OCI-LY3 (cell line): ENCODE measurements at regions not wholly inside any gene's neighbourhood (a gene's known extent, or its start where the extent isn't known, plus 50 kb on each side); places are given as distances from the start of the nearest gene placed in this dataset.

Source experiments
- H2AFZ ChIP-seq: fragments of 200-600, 300-600 bp; shearing (Covaris generic); 2 replicates; pipeline ENCODE4 v1.6.0; 2014; ENCODE audit warnings: antibody characterized with exemption, low read depth, low read length
- H3K27ac ChIP-seq: fragments of 200-600, 300-600 bp; sonication (generic); 2 replicates; pipeline ENCODE4 v1.5.1; 2014; ENCODE audit warnings: mild to moderate bottlenecking, low read length, moderate library complexity, mixed read lengths
- H3K27me3 ChIP-seq: fragments of 200-600, 300-600 bp; sonication (generic); 2 replicates; pipeline ENCODE4 v1.6.1; 2014; ENCODE audit warnings: low read depth, low read length, mixed read lengths
- H3K36me3 ChIP-seq: fragments of 200-600, 300-600 bp; sonication (generic); replicated peaks from 2 replicates; pipeline ENCODE3; 2014; ENCODE audit warnings: low read depth, low read length, mixed read lengths
- H3K4me1 ChIP-seq: fragments of 300-600, 200-600 bp; sonication (generic); 2 replicates; pipeline ENCODE4 v1.6.1; 2014; ENCODE audit warnings: low read length, mixed read lengths
- H3K4me2 ChIP-seq: fragments of 200-600, 300-600 bp; sonication (generic); 2 replicates; pipeline ENCODE4 v1.6.1; 2014; ENCODE audit warnings: low read length, mixed read lengths
- H3K4me3 ChIP-seq: fragments of 300-600, 200-600 bp; sonication (generic); 2 replicates; pipeline ENCODE4 v1.5.1; 2014; ENCODE audit warnings: antibody characterized with exemption, mild to moderate bottlenecking, low read length, moderate library complexity
- H3K79me2 ChIP-seq: fragments of 300-600, 200-600 bp; shearing (Covaris generic); 2 replicates; pipeline ENCODE4 v1.6.1; 2014; ENCODE audit warnings: mild to moderate bottlenecking, low read length, mixed read lengths
- H3K9ac ChIP-seq: fragments of 300-600, 200-600 bp; shearing (Covaris generic); 2 replicates; pipeline ENCODE4 v1.6.0; 2014; ENCODE audit warnings: mild to moderate bottlenecking, low read length, moderate library complexity
- H3K9me3 ChIP-seq: fragments of 200-600, 300-600 bp; shearing (Covaris generic); 2 replicates; pipeline ENCODE4 v1.6.1; 2014; ENCODE audit warnings: low read length, mixed read lengths; ENCODE audit not compliant: insufficient read depth
- H4K20me1 ChIP-seq: fragments of 200-600, 300-600 bp; sonication (generic); 2 replicates; pipeline ENCODE4 v1.6.1; 2016; ENCODE audit warnings: low read length, mixed read lengths; ENCODE audit not compliant: insufficient read depth
- CTCF ChIP-seq: fragments of 200-600, 300-600 bp; sonication (generic); IDR thresholded peaks from 2 replicates; pipeline ENCODE4 v1.5.1; 2014; ENCODE audit warnings: antibody characterized with exemption, low read length, low read depth
- EZH2phosphoT487 ChIP-seq: fragments of 200-600 bp; shearing (Covaris generic); IDR thresholded peaks from 2 replicates; pipeline ENCODE4 v1.6.1; 2018; ENCODE audit warnings: antibody characterized with exemption, mixed run types, low read depth

- Histone ChIP-seq H4K20me1 (no peaks in the 10 kb centered on the region), H3K9ac (no peak overlapping the region), H3K4me2 (no peak overlapping the region), H3K4me3 (no peak overlapping the region), H3K27ac (no peak overlapping the region), H3K9me3 (no peaks in the 10 kb centered on the region), H3K4me1 (no peaks in the 10 kb centered on the region), H2AFZ (no peak overlapping the region), H3K27me3 (no peaks in the 10 kb centered on the region), H3K79me2 (no peaks in the 10 kb centered on the region), H3K36me3 (no peaks in the 10 kb centered on the region)
- no peak for TF ChIP-seq EZH2phosphoT487
These were observed 60.2 kb downstream of the THNSL1 start for GRCh38 chr10:25076506-25077177.

- no peaks in the 10 kb centered on the region for H3K4me1 ChIP-seq
- H3K4me3 ChIP-seq = no peak overlapping the region
- H3K27ac ChIP-seq = no peak overlapping the region
- H3K36me3 ChIP-seq = no peaks in the 10 kb centered on the region
- no peaks in the 10 kb centered on the region for H3K79me2 ChIP-seq
- no peak for TF ChIP-seq CTCF
- no peak for TF ChIP-seq EZH2phosphoT487
- no peaks in the 10 kb centered on the region for H4K20me1 ChIP-seq
- no peak overlapping the region for H3K4me2 ChIP-seq
- no peaks in the 10 kb centered on the region; the same call in 1 of the 2 replicates for H3K27me3 ChIP-seq
- no peak overlapping the region for H2AFZ ChIP-seq
- H3K9me3 ChIP-seq = no peaks in the 10 kb centered on the region
- H3K9ac ChIP-seq = no peak overlapping the region
These were observed 62.4 kb downstream of the THNSL1 start for GRCh38 chr10:25078658-25079431.

- H3K79me2 ChIP-seq = no peaks in the 10 kb centered on the region
- no peak overlapping the region for H3K9ac ChIP-seq
- no peaks in the 10 kb centered on the region; the same call in 1 of the 2 replicates for H3K27me3 ChIP-seq
- H2AFZ ChIP-seq = no peak overlapping the region
- no peaks in the 10 kb centered on the region for H3K4me1 ChIP-seq
- H4K20me1 ChIP-seq = no peaks in the 10 kb centered on the region
- H3K27ac ChIP-seq = no peak overlapping the region
- no peak overlapping the region for H3K4me3 ChIP-seq
- no peaks in the 10 kb centered on the region for H3K9me3 ChIP-seq
- H3K4me2 ChIP-seq = no peak overlapping the region
- TF ChIP-seq CTCF (peak; percentile 74), EZH2phosphoT487 (no peak)
- no peaks in the 10 kb centered on the region for H3K36me3 ChIP-seq
These were observed 64.6 kb downstream of the THNSL1 start for GRCh38 chr10:25080880-25081581.

GRCh38 chr10:25082276-25083204, 66.1 kb downstream of the THNSL1 start:
- H3K79me2 ChIP-seq = no peaks in the 10 kb centered on the region
- TF ChIP-seq EZH2phosphoT487 = no peak
- TF ChIP-seq CTCF = no peak
- H3K9ac ChIP-seq = no peak overlapping the region
- no peak overlapping the region for H3K4me3 ChIP-seq
- no peaks in the 10 kb centered on the region for H3K9me3 ChIP-seq
- no peak overlapping the region for H3K27ac ChIP-seq
- no peaks in the 10 kb centered on the region for H4K20me1 ChIP-seq
- H3K4me2 ChIP-seq = no peak overlapping the region
- H3K27me3 ChIP-seq = no peaks in the 10 kb centered on the region; the same call in 1 of the 2 replicates
- H3K36me3 ChIP-seq = no peaks in the 10 kb centered on the region
- H2AFZ ChIP-seq = no peak overlapping the region
- no peaks in the 10 kb centered on the region for H3K4me1 ChIP-seq
